ENCODE measurements at regions not wholly inside any gene's neighbourhood (a gene's known extent, or its start where the extent isn't known, plus 50 kb on each side); places are given as distances from the start of the nearest gene placed in this dataset.

DNA sequence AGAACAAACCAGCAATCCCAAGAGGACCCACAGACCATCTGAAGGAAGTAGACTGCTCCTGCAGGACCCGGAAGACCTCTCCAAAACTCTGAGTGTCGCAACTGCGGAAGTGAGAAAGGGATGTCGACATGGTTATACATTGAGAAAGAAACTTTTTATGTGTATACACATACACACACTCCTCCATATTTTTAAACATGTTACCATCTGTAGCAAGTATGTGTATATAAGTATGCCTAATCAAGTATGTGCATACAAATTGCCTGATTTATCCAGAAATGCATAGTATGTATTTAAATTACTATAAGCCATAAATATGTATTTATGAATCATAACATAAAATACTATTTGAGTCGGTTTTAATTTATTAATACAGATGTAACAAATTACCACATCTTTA is 1220.7 kb downstream of the CDY2B start:
- Histone ChIP-seq H3K4me1 (ENCODE audit: control insufficient read depth, insufficient read depth, low read length) (no peaks in the 10 kb centered on the region), H3K4me3 (ENCODE audit: low read length) (no peak overlapping the region), H3K27ac (ENCODE audit: low read length) (no peak overlapping the region), H3K36me3 (ENCODE audit: control insufficient read depth, insufficient read depth, low read length) (no peaks in the 10 kb centered on the region), H3K27me3 (ENCODE audit: control insufficient read depth, insufficient read depth, low read length) (no peaks in the 10 kb centered on the region), H3K9me3 (ENCODE audit: control insufficient read depth, insufficient read depth, low read length) (no peaks in the 10 kb centered on the region)
- intact Hi-C loops (cut with micrococcal nuclease): no loop called here
- Mint-ChIP-seq H3K27ac (no peak overlapping the region), H3K9me3 (peaks cover 0 to 3% of the 10 kb centered on the region in 2 donors), H3K4me1 (no peaks in the 10 kb centered on the region), H3K36me3 (no peaks in the 10 kb centered on the region), H3K27me3 (ENCODE audit: low read depth in 2 of 2) (no peaks in the 10 kb centered on the region), H3K4me3 (no peak overlapping the region)
- ATAC-seq (no peak), DNase-seq (no peak)
- TF ChIP-seq, protein P1, sequence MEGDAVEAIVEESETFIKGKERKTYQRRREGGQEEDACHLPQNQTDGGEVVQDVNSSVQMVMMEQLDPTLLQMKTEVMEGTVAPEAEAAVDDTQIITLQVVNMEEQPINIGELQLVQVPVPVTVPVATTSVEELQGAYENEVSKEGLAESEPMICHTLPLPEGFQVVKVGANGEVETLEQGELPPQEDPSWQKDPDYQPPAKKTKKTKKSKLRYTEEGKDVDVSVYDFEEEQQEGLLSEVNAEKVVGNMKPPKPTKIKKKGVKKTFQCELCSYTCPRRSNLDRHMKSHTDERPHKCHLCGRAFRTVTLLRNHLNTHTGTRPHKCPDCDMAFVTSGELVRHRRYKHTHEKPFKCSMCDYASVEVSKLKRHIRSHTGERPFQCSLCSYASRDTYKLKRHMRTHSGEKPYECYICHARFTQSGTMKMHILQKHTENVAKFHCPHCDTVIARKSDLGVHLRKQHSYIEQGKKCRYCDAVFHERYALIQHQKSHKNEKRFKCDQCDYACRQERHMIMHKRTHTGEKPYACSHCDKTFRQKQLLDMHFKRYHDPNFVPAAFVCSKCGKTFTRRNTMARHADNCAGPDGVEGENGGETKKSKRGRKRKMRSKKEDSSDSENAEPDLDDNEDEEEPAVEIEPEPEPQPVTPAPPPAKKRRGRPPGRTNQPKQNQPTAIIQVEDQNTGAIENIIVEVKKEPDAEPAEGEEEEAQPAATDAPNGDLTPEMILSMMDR (IDR thresholded peaks at IDR 0.05): no peak
- no CpG with 5 or more reads among the region's 5 CpGs for WGBS (ENCODE audit: insufficient coverage)

DNA sequence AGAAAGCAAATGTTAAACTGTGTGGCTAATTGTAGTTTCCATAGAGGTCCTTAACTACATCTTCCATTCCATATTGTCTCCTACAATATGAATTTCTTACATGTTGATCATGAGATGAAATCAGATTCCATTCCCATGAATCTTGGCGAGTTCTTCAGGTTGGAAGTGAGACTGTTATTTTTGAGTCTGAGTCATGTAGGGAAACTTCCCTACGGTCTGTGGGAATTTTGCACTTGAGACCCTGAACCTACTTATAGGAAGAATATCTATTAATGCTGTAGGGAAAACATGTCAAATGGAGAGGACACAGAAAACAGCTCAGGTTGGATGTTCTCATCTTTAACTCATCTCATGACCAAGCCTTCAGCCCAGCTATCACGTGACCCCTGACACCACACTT is 1226.0 kb downstream of the CDY2B start:
- H3K9me3 ChIP-seq (ENCODE audit: control insufficient read depth, insufficient read depth, low read length): no peaks in the 10 kb centered on the region
- no peak for DNase-seq
- Mint-ChIP-seq H3K4me3 (no peak overlapping the region), H3K9me3 (peaks cover 0 to 14% of the 10 kb centered on the region in 2 donors), H3K4me1 (no peaks in the 10 kb centered on the region), H3K27me3 (ENCODE audit: low read depth in 2 of 2) (no peaks in the 10 kb centered on the region), H3K36me3 (no peaks in the 10 kb centered on the region), H3K27ac (no peak overlapping the region)
- WGBS (ENCODE audit: insufficient coverage): 86% methylated on average over 2 of the region's 3 CpGs
- H3K36me3 ChIP-seq (ENCODE audit: control insufficient read depth, insufficient read depth, low read length): no peaks in the 10 kb centered on the region
- H3K4me1 ChIP-seq (ENCODE audit: control insufficient read depth, insufficient read depth, low read length): no peaks in the 10 kb centered on the region
- no peak overlapping the region for H3K4me3 ChIP-seq (ENCODE audit: low read length)
- no peak for ATAC-seq
- TF ChIP-seq, protein P1 (IDR thresholded peaks at IDR 0.05): no peak
- no peak overlapping the region for H3K27ac ChIP-seq (ENCODE audit: low read length)
- H3K27me3 ChIP-seq (ENCODE audit: control insufficient read depth, insufficient read depth, low read length): no peaks in the 10 kb centered on the region
- intact Hi-C loops (cut with micrococcal nuclease): no loop called here

DNA sequence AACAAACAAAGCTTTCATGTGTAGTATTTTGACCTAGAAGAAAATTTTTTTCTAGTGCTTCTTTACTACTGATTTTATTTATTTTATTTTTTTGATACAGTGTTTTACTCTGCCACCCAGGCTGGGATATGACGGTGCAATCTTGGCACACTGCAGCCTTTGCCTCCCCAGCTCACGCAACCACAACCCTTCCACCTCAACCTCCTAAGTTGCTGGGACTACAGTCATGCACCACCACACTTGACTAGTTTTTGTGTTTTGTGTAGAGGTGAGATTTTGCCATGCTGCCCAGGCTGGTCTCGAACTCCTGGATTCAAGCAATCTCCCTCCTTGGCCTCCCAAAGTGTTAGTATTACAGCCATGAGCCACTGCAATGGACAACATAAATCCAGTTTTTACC is 1234.0 kb downstream of the CDY2B start:
- no peaks in the 10 kb centered on the region for H3K4me1 ChIP-seq (ENCODE audit: control insufficient read depth, insufficient read depth, low read length)
- Mint-ChIP-seq H3K27me3 (ENCODE audit: low read depth in 2 of 2) (no peaks in the 10 kb centered on the region), H3K27ac (no peak overlapping the region), H3K4me1 (no peaks in the 10 kb centered on the region), H3K4me3 (no peak overlapping the region), H3K36me3 (no peaks in the 10 kb centered on the region), H3K9me3 (peaks cover 0 to 14% of the 10 kb centered on the region in 2 donors)
- intact Hi-C loops (cut with micrococcal nuclease): no loop called here
- H3K4me3 ChIP-seq (ENCODE audit: low read length): no peak overlapping the region
- H3K27ac ChIP-seq (ENCODE audit: low read length): no peak overlapping the region
- H3K9me3 ChIP-seq (ENCODE audit: control insufficient read depth, insufficient read depth, low read length): no peaks in the 10 kb centered on the region
- no CpG with 5 or more reads among the region's 3 CpGs for WGBS (ENCODE audit: insufficient coverage)
- TF ChIP-seq, protein P1 (IDR thresholded peaks at IDR 0.05): no peak
- no peaks in the 10 kb centered on the region for H3K36me3 ChIP-seq (ENCODE audit: control insufficient read depth, insufficient read depth, low read length)
- no peaks in the 10 kb centered on the region for H3K27me3 ChIP-seq (ENCODE audit: control insufficient read depth, insufficient read depth, low read length)
- no peak for DNase-seq
- no peak for ATAC-seq

DNA sequence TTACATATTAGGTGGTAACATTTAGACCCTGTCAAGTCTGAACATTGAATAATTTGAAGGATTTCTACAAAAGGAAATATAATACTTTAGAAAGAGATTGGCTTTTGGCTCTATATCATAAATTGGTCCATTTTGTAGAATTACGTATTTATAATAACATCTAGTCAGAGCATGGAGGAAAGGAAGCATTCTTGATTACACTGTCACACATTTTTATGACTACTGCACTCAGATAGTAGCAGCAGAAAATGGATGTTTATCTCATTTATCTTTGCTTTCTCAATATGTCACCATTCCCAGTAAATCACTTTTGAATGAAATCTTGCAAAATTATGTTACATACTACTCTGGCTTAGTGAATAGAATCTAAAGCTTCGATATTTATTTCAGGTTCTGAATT is 1234.6 kb downstream of the CDY2B start:
- Mint-ChIP-seq H3K36me3 (no peaks in the 10 kb centered on the region), H3K9me3 (peaks cover 0 to 11% of the 10 kb centered on the region in 2 donors), H3K4me1 (no peaks in the 10 kb centered on the region), H3K4me3 (no peak overlapping the region), H3K27ac (no peak overlapping the region), H3K27me3 (ENCODE audit: low read depth in 2 of 2) (no peaks in the 10 kb centered on the region)
- ATAC-seq: no peak
- Histone ChIP-seq H3K9me3 (ENCODE audit: control insufficient read depth, insufficient read depth, low read length) (no peaks in the 10 kb centered on the region), H3K36me3 (ENCODE audit: control insufficient read depth, insufficient read depth, low read length) (no peaks in the 10 kb centered on the region), H3K27ac (ENCODE audit: low read length) (no peak overlapping the region), H3K4me3 (ENCODE audit: low read length) (no peak overlapping the region), H3K4me1 (ENCODE audit: control insufficient read depth, insufficient read depth, low read length) (no peaks in the 10 kb centered on the region), H3K27me3 (ENCODE audit: control insufficient read depth, insufficient read depth, low read length) (no peaks in the 10 kb centered on the region)
- TF ChIP-seq, protein P1 (IDR thresholded peaks at IDR 0.05): no peak
- no CpG with 5 or more reads among the region's 2 CpGs for WGBS (ENCODE audit: insufficient coverage)
- no peak for DNase-seq
- intact Hi-C loops (cut with micrococcal nuclease): no loop called here

Measured in natural killer cell (primary cell).